GM20000 (cell line): ENCODE measurements at regions not wholly inside any gene's neighbourhood (a gene's known extent, or its start where the extent isn't known, plus 50 kb on each side); places are given as distances from the start of the nearest gene placed in this dataset.

Experiments
- DNase-seq: peaks from one replicate; pipeline ENCODE4 v3.0.0; 2012; ENCODE audit warnings: low spot score
- CTCF ChIP-seq: IDR thresholded peaks from 2 replicates; pipeline ENCODE4 v1.5.1; 2012; ENCODE audit warnings: mild to moderate bottlenecking, control low read depth; ENCODE audit errors: extremely low read depth, missing control alignments

GRCh38 chr4:170581322-170581721 lies 491.6 kb upstream of the AADAT start:
- TF ChIP-seq CTCF = no peak
- DNase-seq = no peak

- no peak for TF ChIP-seq CTCF
- DNase-seq = no peak
Observed at GRCh38 chr4:170580651-170581050, 490.9 kb upstream of the AADAT start.

DNA sequence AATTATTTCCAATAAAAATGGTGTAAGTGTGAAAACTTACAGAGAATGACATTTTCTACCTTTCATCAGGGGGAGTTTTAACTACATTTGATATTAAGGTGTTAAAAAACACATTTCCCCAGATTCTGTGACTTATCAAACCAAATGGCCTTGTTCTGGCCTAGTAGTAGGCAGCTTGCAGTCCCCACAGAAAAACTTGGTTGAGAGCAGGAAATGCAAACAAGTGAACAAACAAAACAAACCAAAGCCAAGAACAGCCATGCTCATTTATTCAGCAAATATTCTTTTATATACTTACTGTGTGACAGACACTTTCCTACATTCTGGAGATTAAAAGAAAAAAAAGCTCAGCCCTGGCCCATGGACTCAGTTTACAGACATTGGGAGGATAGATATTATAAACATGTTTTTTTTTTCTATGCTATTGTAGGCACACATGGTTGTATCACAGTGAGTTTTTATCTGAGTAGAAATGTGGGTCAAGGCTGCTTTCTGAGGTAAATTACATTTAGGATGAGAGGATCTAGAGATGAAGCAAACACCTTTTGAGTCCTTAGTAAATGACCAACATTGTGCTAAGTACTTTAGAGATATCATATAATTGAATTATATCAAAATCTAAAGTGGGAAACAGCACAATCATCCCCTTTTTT lies 449.2 kb upstream of the AADAT start:
- DNase-seq = no peak
- TF ChIP-seq CTCF = no peak

- no peak for DNase-seq
- TF ChIP-seq CTCF = no peak
Observed at GRCh38 chr4:170529748-170530722, 440.3 kb upstream of the AADAT start.

GRCh38 chr4:170526471-170526870 lies 436.7 kb upstream of the AADAT start:
- TF ChIP-seq CTCF = no peak

GRCh38 chr4:170522427-170522970 lies 432.7 kb upstream of the AADAT start:
- DNase-seq = no peak
- TF ChIP-seq CTCF = no peak

More at GRCh38 chr4:170526471-170526870, 436.7 kb upstream of the AADAT start:
- DNase-seq = no peak

DNA sequence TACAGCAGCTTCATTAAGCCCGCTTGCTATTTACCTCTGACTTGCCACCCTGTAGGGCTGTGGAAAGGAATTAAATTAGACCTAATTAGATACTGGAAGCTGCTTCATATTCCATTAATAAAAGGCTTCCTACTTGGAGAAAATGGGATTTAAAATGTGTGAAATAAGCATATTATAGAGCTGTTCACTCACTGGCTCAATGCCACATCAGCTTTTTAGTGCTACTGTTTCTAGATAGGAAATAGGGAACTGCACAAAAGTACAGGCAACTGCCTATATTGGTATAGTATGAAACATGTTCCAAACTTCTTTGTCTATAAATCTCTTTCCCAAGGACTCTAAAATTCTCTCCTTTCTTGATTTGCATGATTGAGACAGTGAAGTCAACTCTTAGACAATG lies 407.9 kb upstream of the AADAT start:
- DNase-seq = no peak
- TF ChIP-seq CTCF = no peak
